ENCODE measurements at regions not wholly inside any gene's neighbourhood (a gene's known extent, or its start where the extent isn't known, plus 50 kb on each side); places are given as distances from the start of the nearest gene placed in this dataset.

DNA sequence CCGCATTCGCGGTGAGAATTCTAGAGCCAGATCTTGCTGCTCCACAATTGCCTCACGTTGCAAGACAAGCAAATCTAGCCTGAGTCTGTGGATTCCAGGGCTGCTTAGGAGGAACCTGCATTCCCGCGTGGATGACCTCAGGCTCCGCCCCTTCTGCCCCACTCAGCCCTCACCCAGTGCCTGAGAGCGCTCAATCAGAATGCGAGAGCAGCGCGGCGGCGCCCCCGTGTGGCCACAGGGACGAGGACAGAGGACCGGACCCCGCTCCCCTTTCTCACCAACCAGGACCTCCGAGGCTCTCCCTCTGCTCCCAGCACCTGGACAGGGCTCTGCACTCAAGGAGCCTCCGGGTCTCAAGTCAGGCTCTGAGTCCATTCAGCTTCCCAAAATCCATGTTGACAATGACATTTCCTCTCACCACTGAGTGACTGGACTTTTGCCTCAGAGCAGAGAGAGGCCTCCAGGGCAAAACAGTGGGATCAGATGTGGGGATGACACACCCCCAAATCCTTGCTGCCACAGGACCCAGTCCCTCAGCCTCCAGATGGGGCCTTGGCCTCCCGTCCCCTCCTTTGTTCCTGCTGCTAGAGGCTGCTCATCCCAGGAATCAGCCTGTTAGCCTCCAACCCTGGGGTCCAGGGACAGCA is 52.0 kb downstream of the RPP21 start:
- TF ChIP-seq, protein P1, sequence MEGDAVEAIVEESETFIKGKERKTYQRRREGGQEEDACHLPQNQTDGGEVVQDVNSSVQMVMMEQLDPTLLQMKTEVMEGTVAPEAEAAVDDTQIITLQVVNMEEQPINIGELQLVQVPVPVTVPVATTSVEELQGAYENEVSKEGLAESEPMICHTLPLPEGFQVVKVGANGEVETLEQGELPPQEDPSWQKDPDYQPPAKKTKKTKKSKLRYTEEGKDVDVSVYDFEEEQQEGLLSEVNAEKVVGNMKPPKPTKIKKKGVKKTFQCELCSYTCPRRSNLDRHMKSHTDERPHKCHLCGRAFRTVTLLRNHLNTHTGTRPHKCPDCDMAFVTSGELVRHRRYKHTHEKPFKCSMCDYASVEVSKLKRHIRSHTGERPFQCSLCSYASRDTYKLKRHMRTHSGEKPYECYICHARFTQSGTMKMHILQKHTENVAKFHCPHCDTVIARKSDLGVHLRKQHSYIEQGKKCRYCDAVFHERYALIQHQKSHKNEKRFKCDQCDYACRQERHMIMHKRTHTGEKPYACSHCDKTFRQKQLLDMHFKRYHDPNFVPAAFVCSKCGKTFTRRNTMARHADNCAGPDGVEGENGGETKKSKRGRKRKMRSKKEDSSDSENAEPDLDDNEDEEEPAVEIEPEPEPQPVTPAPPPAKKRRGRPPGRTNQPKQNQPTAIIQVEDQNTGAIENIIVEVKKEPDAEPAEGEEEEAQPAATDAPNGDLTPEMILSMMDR (IDR thresholded peaks at IDR 0.05): peak; percentile 69 to 76 (median 71)
- TF ChIP-seq POLR2A (IDR thresholded peaks at IDR 0.05): no peak

GRCh38 chr6:30397697-30398096 is 52.7 kb downstream of the RPP21 start:
- H3K36me3 ChIP-seq: no peaks in the 10 kb centered on the region
- DNase-seq (ENCODE audit: low spot score in 2 of 2): no peak
- 56 to 61% methylated on average over 3 of the region's 3 CpGs for WGBS, 2 donors
- H3K27ac ChIP-seq: no peak overlapping the region
- peaks cover 0 to 35% of the 10 kb centered on the region in 2 donors for H3K27me3 ChIP-seq
- H3K4me3 ChIP-seq: no peak overlapping the region
- H3K4me1 ChIP-seq: no peaks in the 10 kb centered on the region
- H3K9me3 ChIP-seq: no peaks in the 10 kb centered on the region
- TF ChIP-seq, protein P1 (IDR thresholded peaks at IDR 0.05): no peak
- no peak for TF ChIP-seq POLR2A (IDR thresholded peaks at IDR 0.05)
- TF ChIP-seq EP300 (IDR thresholded peaks at IDR 0.05): no peak

More for the DNA sequence above, 52.0 kb downstream of the RPP21 start:
- 13 to 19% methylated on average over 17 to 20 of the region's 20 CpGs for WGBS, 2 donors
- H3K9me3 ChIP-seq: no peaks in the 10 kb centered on the region
- H3K36me3 ChIP-seq: no peaks in the 10 kb centered on the region
- no peak overlapping the region for H3K4me3 ChIP-seq
- peak; percentile 45 to 61 for DNase-seq (ENCODE audit: low spot score in 2 of 2)
- no peak overlapping the region for H3K27ac ChIP-seq
- H3K27me3 ChIP-seq: peaks cover 0 to 38% of the 10 kb centered on the region in 2 donors
- no peaks in the 10 kb centered on the region for H3K4me1 ChIP-seq

DNA sequence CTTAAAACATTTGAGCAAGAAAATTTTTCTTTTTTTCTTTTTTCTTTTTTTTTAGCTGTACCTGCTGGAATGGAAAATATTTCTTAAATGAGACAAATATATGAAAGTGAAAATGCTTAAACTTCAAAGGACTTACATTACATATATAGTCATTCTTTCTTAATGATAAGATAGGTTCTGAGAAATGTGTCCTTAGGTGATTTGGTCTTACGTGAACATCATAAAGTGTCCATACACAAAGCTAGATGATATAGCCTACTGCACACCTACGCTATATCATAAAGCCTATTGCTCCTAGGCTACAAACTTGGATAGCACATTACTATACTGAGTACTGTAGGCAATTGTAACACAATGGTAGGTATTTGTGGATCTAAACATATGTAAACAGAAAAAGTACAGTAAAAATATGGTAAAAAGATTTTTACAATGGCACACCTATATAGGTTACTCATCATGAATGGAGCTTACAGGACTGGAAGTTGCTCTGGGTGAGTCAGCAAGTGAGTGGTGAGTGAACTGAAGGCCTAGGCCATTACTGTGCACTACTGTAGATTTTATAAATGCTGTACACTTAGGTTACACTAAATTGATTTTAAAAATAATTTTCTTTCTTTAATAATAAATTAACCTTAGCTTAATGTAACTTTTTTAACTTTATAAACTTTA is 54.6 kb downstream of the RPP21 start:
- Histone ChIP-seq H3K4me1 (no peaks in the 10 kb centered on the region), H3K9me3 (no peaks in the 10 kb centered on the region), H3K27ac (no peak overlapping the region), H3K4me3 (no peak overlapping the region), H3K27me3 (peaks cover 0 to 38% of the 10 kb centered on the region in 2 donors), H3K36me3 (no peaks in the 10 kb centered on the region)
- no peak for DNase-seq (ENCODE audit: low spot score in 2 of 2)
- WGBS, 2 donors: 89 to 95% methylated on average over 2 of the region's 2 CpGs
- no peak for TF ChIP-seq POLR2A (IDR thresholded peaks at IDR 0.05)
- TF ChIP-seq, protein P1 (IDR thresholded peaks at IDR 0.05): no peak
- no peak for TF ChIP-seq EP300 (IDR thresholded peaks at IDR 0.05)

- peaks cover 0 to 15% (median 0%) of the 10 kb centered on the region in 4 donors for H3K9me3 ChIP-seq
- no peaks in the 10 kb centered on the region for H3K4me1 ChIP-seq
- no peak overlapping the region for H3K27ac ChIP-seq
- 80% methylated on average over 2 of the region's 2 CpGs for WGBS, 2 donors
- no peaks in the 10 kb centered on the region for H3K36me3 ChIP-seq
- TF ChIP-seq POLR2A (IDR thresholded peaks at IDR 0.05): no peak
- TF ChIP-seq, protein P1 (IDR thresholded peaks at IDR 0.05): no peak
- TF ChIP-seq EP300 (IDR thresholded peaks at IDR 0.05): no peak
- peaks cover 0 to 52% of the 10 kb centered on the region in 2 donors for H3K27me3 ChIP-seq
- no peak overlapping the region for H3K4me3 ChIP-seq
- DNase-seq (ENCODE audit: low spot score in 2 of 2): no peak
Measured at GRCh38 chr6:30405934-30406333, 61.0 kb downstream of the RPP21 start.

DNA sequence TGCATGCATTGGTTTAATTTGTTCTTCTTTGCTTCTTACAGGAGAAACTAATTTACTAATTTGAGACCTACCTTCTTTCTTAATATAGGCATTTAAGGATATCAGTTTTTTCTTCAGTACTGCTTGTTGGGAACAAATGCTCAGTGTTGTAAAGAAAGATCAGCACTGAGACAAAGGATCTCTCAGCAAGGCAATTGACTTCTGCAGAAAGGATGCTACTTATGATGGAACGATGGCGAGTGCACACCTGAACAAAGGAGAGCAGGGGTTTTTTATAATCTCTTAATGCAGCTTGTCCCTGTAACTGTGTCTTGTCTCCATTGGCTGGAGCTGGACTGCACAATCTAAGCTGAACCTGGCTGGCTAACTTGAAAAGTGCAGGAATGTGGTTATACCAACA is 64.2 kb downstream of the RPP21 start:
- TF ChIP-seq POLR2A (IDR thresholded peaks at IDR 0.05): no peak
- no peak for TF ChIP-seq EP300 (IDR thresholded peaks at IDR 0.05)
- TF ChIP-seq, protein P1 (IDR thresholded peaks at IDR 0.05): no peak
- 49 to 71% methylated on average over 2 of the region's 2 CpGs for WGBS, 2 donors
- no peaks in the 10 kb centered on the region for H3K36me3 ChIP-seq
- no peaks in the 10 kb centered on the region for H3K4me1 ChIP-seq
- peaks cover 0 to 15% (median 0%) of the 10 kb centered on the region in 4 donors for H3K9me3 ChIP-seq
- no peak overlapping the region for H3K27ac ChIP-seq
- no peak overlapping the region for H3K4me3 ChIP-seq
- no peak for DNase-seq (ENCODE audit: low spot score in 2 of 2)
- H3K27me3 ChIP-seq: peaks cover 0 to 52% of the 10 kb centered on the region in 2 donors
